K562 (cell line): ENCODE measurements at regions not wholly inside any gene's neighbourhood (a gene's known extent, or its start where the extent isn't known, plus 50 kb on each side); places are given as distances from the start of the nearest gene placed in this dataset.

ENCODE experiments used
- ATAC-seq: fragments of 200-7000 bp; cut with Tn5 transposase; 3 replicates; pipeline ENCODE4 v1.9.1; 2020; ENCODE audit warnings: moderate library complexity
- BruUV-seq: library from RNA; stranded (reverse); fragments of 400-500 nt; replicated peaks from 2 replicates; lab custom pipeline; 2021; lab: Mats Ljungman, UMichigan
- CTCF ChIA-PET: fragments of 300-600 bp; formaldehyde crosslinking; extraction: SDS; loops from one replicate; lab custom pipeline; 2021; ENCODE audit warnings: low intra/inter-chr PET ratio; lab: Yijun Ruan, JAX
- POLR2A ChIA-PET: fragments of 300-600, 350-650 bp; sonication (Branson Sonifier 250); formaldehyde crosslinking; extraction: SDS; loops from one replicate; lab custom pipeline; 2021; ENCODE audit warnings: antibody characterized with exemption, inconsistent platforms; lab: Yijun Ruan, JAX
- DNase-seq, 4 experiments: peaks; one replicate each; pipeline versions ENCODE4 v3.0.0 to v3.0.0-alpha.2; 2011 to 2018; ENCODE audit warnings: low spot score in 3 of 4, mixed read lengths in 3 of 4; ENCODE audit errors: extremely low read depth in 1 of 4
- FAIRE-seq: peaks from 2 replicates; lab custom pipeline; 2011; peaks lifted over from hg19 to GRCh38; lab: Jason Lieb, UNC
- H2AFZ ChIP-seq: 2 replicates; pipeline ENCODE4 v1.6.0; 2011; ENCODE audit warnings: low read depth, low read length, control low read depth, inconsistent platforms
- H3K27ac ChIP-seq: fragments of 200-600 bp; 3 replicates; pipeline ENCODE4 v1.8.0; 2011; ENCODE audit warnings: low read depth, mild to moderate bottlenecking, control low read depth, inconsistent platforms, low read length, moderate library complexity, mixed read lengths; ENCODE audit errors: extremely low read depth
- H3K27me3 ChIP-seq, 2 experiments: fragments of 300-600 bp in 1 of 2; 2 replicates in 1 of 2; 3 replicates in 1 of 2; pipeline versions ENCODE4 v1.6.0 to v1.8.0; 2011; ENCODE audit warnings: inconsistent platforms in 2 of 2, low read length in 2 of 2, mild to moderate bottlenecking in 1 of 2, mixed read lengths in 1 of 2, moderate library complexity in 1 of 2; ENCODE audit not compliant: control insufficient read depth in 2 of 2, insufficient read depth in 2 of 2
- H3K36me3 ChIP-seq: fragments of 300-600 bp; 3 replicates; pipeline ENCODE4 v1.8.0; 2011; ENCODE audit warnings: mild to moderate bottlenecking, low read length, inconsistent platforms; ENCODE audit not compliant: control insufficient read depth, insufficient read depth
- H3K4me1 ChIP-seq, 2 experiments: fragments of 200-600 bp in 1 of 2; replicated peaks in 1 of 2; 2 replicates in 1 of 2; 3 replicates in 1 of 2; pipeline versions ENCODE4 v1.5.1 to v1.8.0; 2011; ENCODE audit warnings: inconsistent platforms in 2 of 2, low read length in 2 of 2, mild to moderate bottlenecking in 1 of 2, mixed read lengths in 1 of 2, moderate library complexity in 1 of 2; ENCODE audit not compliant: control insufficient read depth in 2 of 2, insufficient read depth in 2 of 2
- H3K4me2 ChIP-seq: 2 replicates; pipeline ENCODE4 v1.6.1; 2011; ENCODE audit warnings: low read length, control low read depth, inconsistent platforms, mixed read lengths; ENCODE audit not compliant: insufficient read depth
- H3K4me3 ChIP-seq: fragments of 200-600 bp; sonication (generic), shearing (Covaris generic); 2 replicates; pipeline ENCODE4 v1.5.1; 2016; ENCODE audit warnings: control low read depth, inconsistent platforms
- H3K79me2 ChIP-seq: fragments of 200-600 bp; 3 replicates; pipeline ENCODE4 v1.8.0; 2011; ENCODE audit warnings: low read length, inconsistent platforms; ENCODE audit not compliant: control insufficient read depth, insufficient read depth
- H3K9ac ChIP-seq, 2 experiments: 2 replicates each; pipeline versions ENCODE4 v1.6.0 to v1.6.1; 2011; ENCODE audit warnings: low read depth in 2 of 2, low read length in 2 of 2, control low read depth in 1 of 2, inconsistent platforms in 1 of 2, mild to moderate bottlenecking in 1 of 2, mixed read lengths in 1 of 2; ENCODE audit not compliant: insufficient read depth in 1 of 2
- H3K9me1 ChIP-seq: one replicate; pipeline ENCODE4 v1.6.0; 2011; ENCODE audit warnings: inconsistent platforms, mild to moderate bottlenecking, low read length, moderate library complexity; ENCODE audit not compliant: control insufficient read depth, insufficient read depth
- H3K9me3 ChIP-seq: replicated peaks from 2 replicates; pipeline ENCODE4 v1.5.1; 2011; ENCODE audit warnings: low read depth, low read length, inconsistent platforms; ENCODE audit not compliant: control insufficient read depth, insufficient read depth
- H4K20me1 ChIP-seq: replicated peaks from 2 replicates; pipeline ENCODE4 v1.6.1; 2011; ENCODE audit warnings: low read length, inconsistent platforms, mixed read lengths; ENCODE audit not compliant: control insufficient read depth, insufficient read depth
- HINFP ChIP-seq: fragments of 450-650 bp; conservative IDR thresholded peaks from 2 replicates; pipeline ENCODE4 v1.6.1; 2016; ENCODE audit warnings: missing genetic modification characterization, low read depth, mild to moderate bottlenecking, control low read depth, missing compliant biosample characterization
- MNT ChIP-seq, 2 experiments: fragments of 450-650 bp; conservative IDR thresholded peaks; 2 replicates each; pipeline ENCODE4 v1.6.1; 2017; ENCODE audit warnings: mild to moderate bottlenecking in 2 of 2, moderate library complexity in 2 of 2
- NRF1 ChIP-seq, 2 experiments: fragments of 450-650 bp; IDR thresholded peaks in 1 of 2; conservative IDR thresholded peaks in 1 of 2; 2 replicates each; pipeline ENCODE4 v1.6.1; 2014; ENCODE audit warnings: mild to moderate bottlenecking in 2 of 2
- SNRNP70 ChIP-seq: fragments of 200-400 bp; formaldehyde crosslinking; optimal IDR thresholded peaks from 2 replicates; pipeline ENCODE3; 2017; ENCODE audit warnings: low read depth, low read length
- TAF15 ChIP-seq: fragments of 200-400 bp; formaldehyde crosslinking; IDR thresholded peaks from 2 replicates; pipeline ENCODE4 v1.6.1; 2017; ENCODE audit warnings: mild to moderate bottlenecking, low read depth, low read length, moderate library complexity
- WGBS: fragments of 100-300 bp; shearing (Covaris generic); methylation state at CpG from one replicate; pipeline ENCODE4 v1.1.6; 2016; ENCODE audit warnings: low coverage, mixed read lengths; ENCODE audit not compliant: insufficient coverage; ENCODE audit errors: missing lambda C conversion rate; 5-methylcytosine and 5-hydroxymethylcytosine counted together
- in situ Hi-C: fragments of 300-500 bp; cut with MboI; formaldehyde crosslinking; loops from 4 replicates; pipeline ENCODE4 v1.15.0; 2018; ENCODE audit warnings: inconsistent platforms, mixed read lengths
- intact Hi-C: fragments of 100-400 bp; cut with micrococcal nuclease; formaldehyde crosslinking; loops from 2 replicates; pipeline ENCODE4 v1.14.2; 2022
- TF ChIP-seq, protein P1 (sequence below): sonication (generic); formaldehyde crosslinking; IDR thresholded peaks from 2 replicates; pipeline ENCODE4 v1.9.0; 2022; ENCODE audit warnings: mild to moderate bottlenecking, missing genetic modification reagents

DNA sequence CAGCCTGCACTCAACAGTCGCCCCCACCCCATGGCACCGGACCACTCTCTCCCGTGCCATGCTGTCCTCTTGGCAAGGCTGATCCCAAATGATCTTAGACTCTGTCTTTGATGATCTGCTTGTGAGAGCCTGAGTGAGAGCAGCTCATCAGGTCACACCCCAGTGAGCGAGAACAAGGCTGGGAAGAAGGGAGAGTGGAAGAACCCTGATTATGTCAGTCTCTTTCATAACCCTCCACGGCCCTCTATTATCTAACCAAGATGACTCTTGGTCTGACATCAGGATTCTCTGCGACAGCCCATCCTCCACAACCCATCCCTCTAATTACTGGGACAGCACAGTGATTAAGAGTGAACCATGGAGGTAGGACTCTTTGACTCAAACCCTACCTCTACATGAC is 53.1 kb upstream of the C7orf33 start (continued):
- no peak for TF ChIP-seq HINFP (tag)

DNA sequence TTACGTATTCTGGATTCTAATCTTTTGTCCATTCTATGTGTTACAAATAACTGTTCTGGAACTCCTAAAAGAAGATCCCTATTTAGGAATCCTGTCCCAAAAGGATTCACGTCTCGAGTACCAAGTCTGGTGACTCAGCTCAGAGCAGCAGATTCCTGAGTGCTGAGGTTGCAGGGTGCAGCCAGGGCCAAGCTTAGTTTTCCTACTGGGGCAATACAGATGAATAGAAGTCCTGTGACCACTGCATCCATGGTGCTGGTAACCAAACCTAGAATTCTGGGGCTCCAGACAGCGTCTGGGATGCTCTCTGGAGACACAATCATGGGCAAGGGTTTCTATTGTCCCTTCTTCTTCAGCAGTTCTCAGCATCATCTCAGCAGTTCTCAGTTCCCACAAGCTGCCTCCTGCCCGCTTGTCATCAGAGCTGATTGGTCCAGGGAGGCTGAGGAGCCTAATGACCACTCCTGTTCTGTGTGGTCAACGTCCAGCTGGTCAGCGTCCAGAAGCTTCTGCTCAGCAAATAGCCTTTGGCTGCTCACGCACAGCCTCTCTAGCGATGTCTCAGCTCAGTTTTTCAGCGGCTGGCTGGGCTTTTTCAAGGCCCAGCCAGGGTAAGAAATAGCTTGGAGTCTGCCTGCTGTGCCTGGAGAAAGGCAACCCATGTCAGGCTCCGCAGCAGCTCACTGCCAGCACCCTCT is 50.4 kb upstream of the C7orf33 start:
- no peak overlapping the region for H2AFZ ChIP-seq
- DNase-seq (no peak), FAIRE-seq (no peak), ATAC-seq (no peak; the same call in 2 of the 3 replicates)
- no peaks in the 10 kb centered on the region for H4K20me1 ChIP-seq
- POLR2A ChIA-PET, result no interaction called here
- no peaks in the 10 kb centered on the region for H3K9me3 ChIP-seq
- H3K27me3 ChIP-seq, result peaks cover 51 to 67% of the 10 kb centered on the region in 2 experiments; a peak in 4 of 5 replicates
- TF ChIP-seq NRF1 (conservative IDR thresholded peaks at IDR 0.05 in 1 of 2, IDR thresholded peaks at IDR 0.05 in 1 of 2) (no peak), TAF15 (no peak), MNT (conservative IDR thresholded peaks at IDR 0.05) (no peak), SNRNP70 (no peak)
- TF ChIP-seq, protein P1, sequence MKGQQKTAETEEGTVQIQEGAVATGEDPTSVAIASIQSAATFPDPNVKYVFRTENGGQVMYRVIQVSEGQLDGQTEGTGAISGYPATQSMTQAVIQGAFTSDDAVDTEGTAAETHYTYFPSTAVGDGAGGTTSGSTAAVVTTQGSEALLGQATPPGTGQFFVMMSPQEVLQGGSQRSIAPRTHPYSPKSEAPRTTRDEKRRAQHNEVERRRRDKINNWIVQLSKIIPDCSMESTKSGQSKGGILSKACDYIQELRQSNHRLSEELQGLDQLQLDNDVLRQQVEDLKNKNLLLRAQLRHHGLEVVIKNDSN (CRISPR knock-in tag), result peak; percentile 25; the same call in 1 of the 2 replicates
- intact Hi-C loops, result no loop called here
- H3K9ac ChIP-seq, result 0 out of 4 replicates have a peak overlapping the region, but pooled peaks of 1 of the 2 experiments have one; percentile 14
- CTCF ChIA-PET, result no interaction called here
- no peaks in the 10 kb centered on the region for H3K79me2 ChIP-seq
- no peak overlapping the region for H3K27ac ChIP-seq
- in situ Hi-C loops, result no loop called here
- H3K9me1 ChIP-seq, result no peaks in the 10 kb centered on the region
- no peaks in the 10 kb centered on the region for H3K4me1 ChIP-seq
- BruUV-seq, result no TSS peak
- H3K4me2 ChIP-seq, result no peak overlapping the region
- no peaks in the 10 kb centered on the region for H3K36me3 ChIP-seq
- no peak overlapping the region for H3K4me3 ChIP-seq
- 1% methylated on average over 11 of the region's 11 CpGs for WGBS
